Stomach smooth muscle (tissue), 2 donors: ENCODE measurements at regions not wholly inside any gene's neighbourhood (a gene's known extent, or its start where the extent isn't known, plus 50 kb on each side); places are given as distances from the start of the nearest gene placed in this dataset.
"Not testable (repeated sequence)": the region's sequence is repeated elsewhere in the genome, so short reads cannot be mapped to it uniquely, and the experiment has no call there.

Experiments
- H3K27ac ChIP-seq: one replicate; pipeline ENCODE4 v1.7.0; 2013; ENCODE audit warnings: mild to moderate bottlenecking, low read length, inconsistent platforms
- H3K27me3 ChIP-seq, 2 donors: one replicate each; pipeline ENCODE4 v1.7.0; 2013; ENCODE audit warnings: low read length in 2 of 2; ENCODE audit not compliant: insufficient read depth in 2 of 2, control insufficient read depth in 1 of 2
- H3K36me3 ChIP-seq, 2 donors: one replicate each; pipeline ENCODE4 v1.7.0; 2013; ENCODE audit warnings: low read length in 2 of 2; ENCODE audit not compliant: control insufficient read depth in 2 of 2, insufficient read depth in 2 of 2
- H3K4me1 ChIP-seq: one replicate; pipeline ENCODE4 v1.7.0; 2013; ENCODE audit warnings: low read length; ENCODE audit not compliant: control insufficient read depth, insufficient read depth
- H3K4me3 ChIP-seq, 2 donors: one replicate each; pipeline ENCODE4 v1.7.0; 2013; ENCODE audit warnings: low read length in 2 of 2
- H3K9ac ChIP-seq, 2 donors: one replicate each; pipeline ENCODE4 v1.7.0; 2013; ENCODE audit warnings: low read length in 2 of 2, mild to moderate bottlenecking in 1 of 2
- H3K9me3 ChIP-seq, 2 donors: one replicate each; pipeline ENCODE4 v1.7.0; 2013; ENCODE audit warnings: low read length in 2 of 2; ENCODE audit not compliant: control insufficient read depth in 2 of 2
- donor health status: healthy.
- donor health status: Pancreatic carcinoma.

DNA sequence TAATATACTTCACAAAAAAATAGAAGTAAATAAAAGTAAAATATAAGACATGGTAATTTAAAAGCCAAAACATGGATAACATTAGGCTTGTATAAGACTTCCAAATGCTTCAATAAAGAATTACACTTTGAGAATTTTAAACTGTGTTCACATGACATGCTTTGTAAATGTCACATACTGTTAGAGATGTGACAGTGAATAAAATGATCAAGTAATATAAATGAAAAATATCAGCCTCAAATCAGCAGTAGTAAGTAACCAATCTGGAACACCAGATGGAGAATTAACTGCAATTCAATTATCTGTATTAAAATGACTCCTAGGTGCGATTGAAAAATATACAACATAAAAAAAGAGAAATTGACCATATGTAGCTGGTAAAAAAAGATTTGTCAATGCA is 1260.8 kb downstream of the BRINP3 start:
- no peak overlapping the region for H3K4me3 ChIP-seq
- no peaks in the 10 kb centered on the region for H3K27me3 ChIP-seq
- H3K4me1 ChIP-seq: no peaks in the 10 kb centered on the region
- no peak overlapping the region for H3K9ac ChIP-seq
- H3K27ac ChIP-seq: no peak overlapping the region
- H3K36me3 ChIP-seq: no peaks in the 10 kb centered on the region
- no peaks in the 10 kb centered on the region for H3K9me3 ChIP-seq

DNA sequence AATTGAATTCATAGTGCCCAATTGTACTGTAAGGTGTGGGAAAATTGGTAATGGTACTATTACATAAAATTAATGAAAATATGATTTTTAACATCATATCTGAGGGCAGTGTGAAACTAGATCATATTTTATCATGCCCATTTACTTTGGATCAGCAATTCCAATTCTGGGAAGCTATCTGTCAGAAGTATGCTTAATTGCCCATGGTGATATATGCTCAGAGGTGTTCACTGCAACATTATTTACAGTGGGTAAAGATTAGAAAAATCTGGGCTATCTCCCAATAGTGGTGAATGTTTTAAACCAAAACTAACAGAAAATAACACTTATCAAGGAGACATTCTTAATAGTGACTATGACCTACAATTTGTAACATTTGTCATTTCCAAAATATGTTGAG is 1260.0 kb downstream of the BRINP3 start:
- H3K27me3 ChIP-seq: no peaks in the 10 kb centered on the region
- H3K36me3 ChIP-seq: no peaks in the 10 kb centered on the region
- H3K4me3 ChIP-seq: no peak overlapping the region
- H3K9me3 ChIP-seq: no peaks in the 10 kb centered on the region
- H3K27ac ChIP-seq: no peak overlapping the region
- H3K9ac ChIP-seq: no peak overlapping the region
- H3K4me1 ChIP-seq: no peaks in the 10 kb centered on the region

DNA sequence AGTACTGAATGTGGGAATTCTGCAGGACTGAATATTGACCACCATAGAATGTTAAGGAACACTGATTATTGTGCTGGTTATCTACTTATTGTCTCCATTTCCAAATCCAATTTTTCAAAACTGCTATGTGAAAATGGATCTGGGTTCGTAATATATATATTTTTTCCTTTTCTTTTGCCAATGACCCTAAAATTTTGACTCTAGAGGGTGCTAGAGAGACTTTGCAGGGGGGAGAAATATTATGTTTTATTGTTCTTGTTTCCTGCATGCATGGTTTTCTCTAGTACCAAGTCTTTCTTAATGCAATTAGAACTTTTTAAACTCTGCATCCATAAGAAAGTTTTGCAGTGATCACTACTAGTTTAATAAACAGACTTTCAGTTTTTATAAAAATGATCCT is 1256.9 kb downstream of the BRINP3 start:
- no peaks in the 10 kb centered on the region for H3K9me3 ChIP-seq
- no peaks in the 10 kb centered on the region for H3K27me3 ChIP-seq
- no peak overlapping the region for H3K9ac ChIP-seq
- H3K27ac ChIP-seq: no peak overlapping the region
- no peaks in the 10 kb centered on the region for H3K4me1 ChIP-seq
- no peaks in the 10 kb centered on the region for H3K36me3 ChIP-seq
- H3K4me3 ChIP-seq: no peak overlapping the region

DNA sequence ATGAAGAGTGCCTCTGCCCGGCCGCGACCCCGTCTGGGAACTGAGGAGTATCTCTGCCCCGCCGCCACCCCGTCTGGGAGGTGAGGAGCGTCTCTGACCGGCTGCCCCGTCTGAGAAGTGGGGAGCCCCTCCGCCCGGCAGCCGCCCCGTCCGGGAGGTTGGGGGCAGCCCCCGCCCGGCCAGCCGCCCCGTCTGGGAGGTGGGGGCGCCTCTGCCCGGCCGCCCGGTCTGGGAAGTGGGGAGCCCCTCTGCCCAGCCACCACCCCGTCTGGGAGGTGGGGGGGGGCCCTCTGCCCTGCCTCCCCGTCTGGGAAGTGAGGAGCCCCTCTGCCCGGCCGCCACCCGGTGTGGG is 1251.9 kb downstream of the BRINP3 start:
- not testable (repeated sequence) for H3K4me3 ChIP-seq, H3K9me3 ChIP-seq, H3K4me1 ChIP-seq, H3K9ac ChIP-seq, H3K36me3 ChIP-seq, H3K27ac ChIP-seq, H3K27me3 ChIP-seq

DNA sequence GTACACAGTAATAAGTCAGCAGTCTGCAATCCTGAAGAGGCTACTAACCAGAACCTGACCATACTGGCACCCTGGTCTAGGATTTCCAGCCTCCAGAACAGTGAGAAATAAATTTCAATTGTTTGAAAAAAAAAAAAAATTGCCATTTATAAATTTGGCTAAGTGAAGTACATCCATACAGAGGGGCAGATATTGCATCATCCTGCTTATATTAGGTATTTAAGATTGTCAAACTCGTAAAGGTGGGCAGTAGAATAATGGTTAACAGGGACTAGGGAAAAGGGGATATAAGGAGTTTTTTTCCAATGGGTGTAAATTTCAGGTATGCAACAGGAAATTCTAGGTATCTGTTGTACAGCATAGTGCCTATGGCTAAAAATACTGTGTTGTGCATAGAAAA is 1250.9 kb downstream of the BRINP3 start:
- Histone ChIP-seq H3K9ac (no peak overlapping the region), H3K4me3 (no peak overlapping the region), H3K27me3 (no peaks in the 10 kb centered on the region), H3K9me3 (no peaks in the 10 kb centered on the region), H3K36me3 (no peaks in the 10 kb centered on the region), H3K4me1 (no peaks in the 10 kb centered on the region), H3K27ac (no peak overlapping the region)

DNA sequence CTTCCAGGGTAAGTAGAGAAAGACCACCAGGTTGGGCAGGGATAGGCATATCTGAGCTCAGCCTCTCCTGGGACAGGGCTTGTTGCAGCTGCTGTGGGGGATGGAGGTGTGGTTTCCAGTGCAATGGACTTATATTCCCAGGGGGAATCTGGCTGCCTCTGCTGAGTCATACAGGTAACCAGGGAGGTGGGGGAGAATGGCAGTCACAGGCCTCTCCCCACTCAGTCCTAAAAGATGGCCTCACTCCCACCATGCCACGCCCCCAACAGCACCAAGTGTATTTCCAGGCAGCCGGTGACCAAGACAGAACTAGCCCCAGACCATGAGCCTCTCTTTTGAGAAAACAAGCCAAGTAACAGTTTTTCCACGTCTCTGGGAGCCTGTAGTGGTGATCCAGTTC is 1240.7 kb downstream of the BRINP3 start:
- no peaks in the 10 kb centered on the region for H3K36me3 ChIP-seq
- H3K9ac ChIP-seq: no peak overlapping the region
- H3K9me3 ChIP-seq: no peaks in the 10 kb centered on the region
- H3K27ac ChIP-seq: no peak overlapping the region
- no peaks in the 10 kb centered on the region for H3K27me3 ChIP-seq
- H3K4me3 ChIP-seq: no peak overlapping the region
- no peaks in the 10 kb centered on the region for H3K4me1 ChIP-seq

DNA sequence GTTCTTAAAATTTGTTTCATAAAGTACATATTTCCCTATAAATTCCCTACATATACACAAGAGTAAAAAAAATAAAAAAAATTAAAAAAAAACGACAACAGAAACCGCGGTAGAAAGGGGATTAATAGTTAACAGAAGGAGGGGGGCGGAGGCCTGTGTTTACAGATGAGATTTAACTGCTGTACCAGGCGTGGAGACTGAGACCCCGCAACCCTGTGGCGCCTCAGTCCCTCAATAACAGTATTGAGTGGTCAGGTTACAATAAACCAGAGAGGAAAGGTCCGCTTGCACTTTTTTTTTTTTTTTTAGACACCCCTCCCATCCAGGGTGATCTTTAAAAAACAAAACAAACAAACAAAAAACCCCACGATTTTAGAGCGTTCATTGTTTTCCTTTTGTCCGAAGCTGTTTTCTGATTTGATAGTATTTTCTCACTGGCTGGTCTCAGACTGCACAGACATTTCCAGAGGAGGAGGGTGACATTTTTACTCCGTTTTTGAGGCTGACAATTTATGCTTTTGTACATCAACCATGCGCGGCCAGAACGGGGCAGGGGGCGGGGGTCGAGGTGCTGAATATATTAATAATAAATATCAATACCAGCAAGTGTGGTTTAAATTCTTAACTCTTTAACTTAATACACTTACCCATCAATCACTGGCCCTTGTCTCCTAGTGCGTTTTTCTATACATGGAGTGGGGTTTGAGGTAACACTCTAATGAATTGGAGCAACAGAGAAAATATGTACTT is 1223.9 kb downstream of the BRINP3 start:
- Histone ChIP-seq H3K9ac (no peak overlapping the region), H3K36me3 (no peaks in the 10 kb centered on the region), H3K9me3 (no peaks in the 10 kb centered on the region), H3K27ac (no peak overlapping the region), H3K27me3 (peaks cover 0 to 2% of the 10 kb centered on the region in 2 donors), H3K4me3 (no peak overlapping the region), H3K4me1 (no peaks in the 10 kb centered on the region)

DNA sequence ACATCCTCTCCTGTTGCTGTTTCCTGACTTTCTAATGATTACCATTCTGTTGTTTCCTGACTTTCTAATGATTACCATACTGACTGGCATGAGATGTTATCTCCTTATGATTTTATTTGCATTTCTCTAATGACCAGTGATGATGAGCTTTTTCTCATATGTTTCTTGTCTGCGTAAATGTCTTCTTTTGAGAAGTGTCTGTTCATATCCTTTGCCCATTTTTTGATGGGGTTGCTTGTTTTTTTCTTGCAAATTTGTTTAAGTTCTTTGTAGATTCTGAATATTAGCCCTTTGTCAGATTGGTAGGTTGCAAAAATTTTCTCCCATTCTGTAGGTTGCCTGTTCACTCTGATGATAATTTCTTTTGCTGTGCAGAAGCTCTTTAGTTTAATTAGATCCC is 1216.5 kb downstream of the BRINP3 start:
- H3K9ac ChIP-seq, H3K4me3 ChIP-seq, H3K27ac ChIP-seq, H3K27me3 ChIP-seq, H3K36me3 ChIP-seq, H3K9me3 ChIP-seq, H3K4me1 ChIP-seq: not testable (repeated sequence)

DNA sequence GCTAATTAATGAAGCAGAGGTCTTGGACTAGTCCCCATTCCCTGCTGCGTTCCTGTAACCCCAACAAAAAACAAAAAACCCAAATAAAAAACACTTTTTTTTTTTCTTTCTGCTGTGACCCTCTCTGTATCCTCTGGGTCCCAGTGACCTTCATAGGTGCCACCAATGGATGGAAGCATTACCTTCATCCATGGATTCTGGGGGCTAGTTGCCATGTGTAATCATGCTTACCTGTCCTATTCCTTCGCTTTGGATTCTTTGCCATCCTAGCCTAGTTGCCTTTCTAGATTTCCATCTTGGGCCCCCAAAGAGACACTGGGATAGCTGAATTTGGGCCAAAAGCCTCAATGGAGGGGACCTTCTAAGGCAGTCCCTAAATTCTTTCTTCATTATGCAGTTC is 1208.7 kb downstream of the BRINP3 start:
- H3K9ac ChIP-seq: no peak overlapping the region
- H3K27me3 ChIP-seq: no peaks in the 10 kb centered on the region
- H3K36me3 ChIP-seq: no peaks in the 10 kb centered on the region
- peaks cover 19 to 20% of the 10 kb centered on the region in 2 donors for H3K9me3 ChIP-seq
- no peak overlapping the region for H3K4me3 ChIP-seq
- no peak overlapping the region for H3K27ac ChIP-seq
- no peaks in the 10 kb centered on the region for H3K4me1 ChIP-seq

DNA sequence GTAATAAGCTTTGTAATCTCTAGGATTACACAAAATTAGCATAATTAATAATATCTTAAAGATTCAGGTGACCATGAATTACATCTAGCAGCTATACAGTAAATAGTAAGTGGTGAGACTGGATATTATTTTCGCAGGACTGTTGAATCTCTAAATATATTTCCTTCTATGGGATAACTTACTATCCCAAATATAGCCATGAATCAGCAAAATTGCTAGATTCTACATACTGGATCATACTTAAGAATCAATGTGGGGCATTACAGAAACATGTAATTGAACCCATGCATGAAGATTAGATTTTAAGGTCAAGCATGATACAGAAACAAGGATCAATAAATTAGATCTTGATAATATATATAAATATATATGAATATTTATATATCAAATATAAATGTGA is 1203.4 kb downstream of the BRINP3 start:
- H3K9me3 ChIP-seq: peaks cover 0 to 5% of the 10 kb centered on the region in 2 donors
- H3K4me1 ChIP-seq: no peaks in the 10 kb centered on the region
- no peak overlapping the region for H3K9ac ChIP-seq
- H3K27ac ChIP-seq: no peak overlapping the region
- H3K27me3 ChIP-seq: no peaks in the 10 kb centered on the region
- H3K4me3 ChIP-seq: no peak overlapping the region
- no peaks in the 10 kb centered on the region for H3K36me3 ChIP-seq

DNA sequence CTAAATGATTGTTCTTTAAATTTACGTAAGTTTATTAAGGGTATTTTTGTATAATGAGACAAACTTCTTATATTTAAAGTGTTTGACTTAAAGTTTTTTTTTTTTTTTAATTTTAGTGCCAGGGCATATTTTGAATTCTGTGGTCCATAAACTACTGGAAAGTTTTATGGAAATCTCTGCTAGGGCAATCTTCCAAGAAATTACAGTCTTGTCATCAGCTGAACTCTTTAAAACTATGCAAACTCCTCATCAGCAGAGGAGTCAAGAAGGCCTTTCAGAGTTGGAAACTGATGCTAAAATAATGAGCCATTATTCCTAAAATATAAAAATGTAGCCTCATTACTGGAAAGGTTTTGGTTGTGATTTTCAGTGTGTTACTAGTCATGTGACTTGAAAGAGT is 1201.9 kb downstream of the BRINP3 start:
- no peaks in the 10 kb centered on the region for H3K4me1 ChIP-seq
- H3K9ac ChIP-seq: no peak overlapping the region
- H3K27me3 ChIP-seq: no peaks in the 10 kb centered on the region
- H3K27ac ChIP-seq: no peak overlapping the region
- no peaks in the 10 kb centered on the region for H3K36me3 ChIP-seq
- no peak overlapping the region for H3K4me3 ChIP-seq
- no peaks in the 10 kb centered on the region for H3K9me3 ChIP-seq
